ENCODE measurements at regions not wholly inside any gene's neighbourhood (a gene's known extent, or its start where the extent isn't known, plus 50 kb on each side); places are given as distances from the start of the nearest gene placed in this dataset.

- no peak for DNase-seq (ENCODE audit: extremely low read depth, low read depth)
Observed at GRCh38 chr2:60297296-60298005, 256.0 kb downstream of the BCL11A start.

- DNase-seq (ENCODE audit: extremely low read depth, low read depth) = no peak
Observed at GRCh38 chr2:60296219-60296955, 257.1 kb downstream of the BCL11A start.

- DNase-seq (ENCODE audit: extremely low read depth, low read depth) = no peak
Observed at GRCh38 chr2:60295636-60295962, 257.9 kb downstream of the BCL11A start.

GRCh38 chr2:60294901-60295635 lies 258.4 kb downstream of the BCL11A start:
- DNase-seq (ENCODE audit: extremely low read depth, low read depth) = no peak

GRCh38 chr2:60292242-60292641 lies 261.2 kb downstream of the BCL11A start:
- DNase-seq (ENCODE audit: extremely low read depth, low read depth) = no peak

- no peak for DNase-seq (ENCODE audit: extremely low read depth, low read depth)
Observed at GRCh38 chr2:60290509-60290908, 262.9 kb downstream of the BCL11A start.

- no peak for DNase-seq (ENCODE audit: extremely low read depth, low read depth)
Observed at GRCh38 chr2:60285626-60286316, 267.7 kb downstream of the BCL11A start.

- DNase-seq (ENCODE audit: extremely low read depth, low read depth) = no peak
Observed at GRCh38 chr2:60283626-60284025, 269.8 kb downstream of the BCL11A start.

GRCh38 chr2:60282886-60283285 lies 270.6 kb downstream of the BCL11A start:
- DNase-seq (ENCODE audit: extremely low read depth, low read depth) = no peak

- DNase-seq (ENCODE audit: extremely low read depth, low read depth) = no peak
Observed at GRCh38 chr2:60281730-60282129, 271.7 kb downstream of the BCL11A start.

GRCh38 chr2:60280238-60280637 lies 273.2 kb downstream of the BCL11A start:
- DNase-seq (ENCODE audit: extremely low read depth, low read depth) = no peak

GRCh38 chr2:60278906-60279305 lies 274.5 kb downstream of the BCL11A start:
- no peak for DNase-seq (ENCODE audit: extremely low read depth, low read depth)

- DNase-seq (ENCODE audit: extremely low read depth, low read depth) = no peak
Observed at GRCh38 chr2:60275958-60276357, 277.5 kb downstream of the BCL11A start.

- no peak for DNase-seq (ENCODE audit: extremely low read depth, low read depth)
Observed at GRCh38 chr2:60273836-60274235, 279.6 kb downstream of the BCL11A start.

GRCh38 chr2:60271713-60272112 lies 281.7 kb downstream of the BCL11A start:
- DNase-seq (ENCODE audit: extremely low read depth, low read depth) = no peak

GRCh38 chr2:60271131-60271530 lies 282.3 kb downstream of the BCL11A start:
- no peak for DNase-seq (ENCODE audit: extremely low read depth, low read depth)

- no peak for DNase-seq (ENCODE audit: extremely low read depth, low read depth)
Observed at GRCh38 chr2:60268661-60269060, 284.8 kb downstream of the BCL11A start.

GRCh38 chr2:60268032-60268431 lies 285.4 kb downstream of the BCL11A start:
- DNase-seq (ENCODE audit: extremely low read depth, low read depth) = no peak

GRCh38 chr2:60267122-60267521 lies 286.3 kb downstream of the BCL11A start:
- DNase-seq (ENCODE audit: extremely low read depth, low read depth) = no peak

GRCh38 chr2:60262178-60262577 lies 291.3 kb downstream of the BCL11A start:
- no peak for DNase-seq (ENCODE audit: extremely low read depth, low read depth)

GRCh38 chr2:60260639-60261296 lies 292.7 kb downstream of the BCL11A start:
- DNase-seq (ENCODE audit: extremely low read depth, low read depth) = peak; percentile 25

Measured in NCI-H460 (cell line).